ENCODE measurements at regions not wholly inside any gene's neighbourhood (a gene's known extent, or its start where the extent isn't known, plus 50 kb on each side); places are given as distances from the start of the nearest gene placed in this dataset.

GRCh38 chr18:21996351-21996826, 173.0 kb upstream of the GATA6 start:
- no peak for DNase-seq

DNA sequence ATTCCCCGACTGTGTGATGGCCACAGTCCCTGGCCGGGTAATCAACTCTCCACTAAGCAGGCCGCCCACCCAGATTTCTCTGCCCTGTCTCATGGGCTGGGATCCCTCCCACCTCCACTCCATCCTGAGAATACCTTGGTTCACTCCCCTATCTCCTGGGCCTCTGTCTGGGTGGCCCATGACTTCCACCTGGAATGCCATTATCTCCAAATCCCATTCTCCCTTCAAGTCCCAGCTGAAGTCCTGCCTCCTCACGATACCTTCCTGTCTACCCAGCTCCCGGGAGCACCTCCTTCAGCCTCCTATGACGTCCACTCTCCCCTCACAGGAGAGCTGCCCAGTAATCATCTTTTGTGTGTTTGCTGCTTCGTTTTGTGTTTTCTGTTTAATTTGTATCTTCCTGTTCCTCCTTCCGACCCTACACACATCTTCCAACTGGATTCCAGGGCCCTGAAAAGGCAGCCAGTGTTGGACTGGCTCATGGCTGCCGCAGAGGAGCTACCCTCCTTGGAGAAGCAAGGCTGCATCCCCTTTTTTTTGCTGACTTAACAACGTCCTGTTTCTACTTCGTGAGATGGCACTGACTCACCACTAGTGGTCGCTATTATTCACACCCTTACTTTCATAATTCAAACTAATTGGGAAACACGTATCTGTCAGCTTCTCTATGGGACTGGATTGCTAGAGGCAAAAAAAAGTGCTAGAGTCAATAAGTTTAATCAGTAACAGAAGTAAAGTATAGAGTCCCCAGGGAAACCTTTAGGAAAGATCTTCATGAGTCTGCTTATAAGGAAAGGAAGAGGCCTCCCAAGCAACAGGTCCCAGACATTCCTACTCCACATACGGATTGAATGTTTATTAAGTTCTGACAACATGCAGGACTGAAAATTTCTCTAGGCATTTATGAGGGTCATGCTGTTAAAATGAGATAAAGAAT, 171.9 kb upstream of the GATA6 start:
- DNase-seq: no peak

DNA sequence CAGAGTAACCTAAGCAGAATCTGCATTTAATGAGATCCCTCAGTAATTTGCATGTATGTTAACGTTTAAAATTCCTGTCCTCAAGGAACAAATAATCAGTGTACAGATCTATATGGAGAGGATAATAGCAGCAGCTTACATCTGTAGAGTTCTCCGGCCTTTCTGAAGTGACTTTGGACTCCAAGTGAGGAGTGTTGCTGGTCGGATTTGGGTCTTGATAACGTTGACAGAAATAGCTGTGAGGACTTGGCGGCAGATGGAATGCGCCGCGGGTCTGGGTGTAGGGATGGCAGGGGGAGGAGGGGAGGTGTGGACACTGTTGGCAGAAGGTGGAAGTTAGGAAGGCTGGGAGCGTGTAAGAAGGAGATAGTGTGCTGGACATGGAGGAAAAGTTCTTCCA, 170.9 kb upstream of the GATA6 start:
- no peak for DNase-seq

DNA sequence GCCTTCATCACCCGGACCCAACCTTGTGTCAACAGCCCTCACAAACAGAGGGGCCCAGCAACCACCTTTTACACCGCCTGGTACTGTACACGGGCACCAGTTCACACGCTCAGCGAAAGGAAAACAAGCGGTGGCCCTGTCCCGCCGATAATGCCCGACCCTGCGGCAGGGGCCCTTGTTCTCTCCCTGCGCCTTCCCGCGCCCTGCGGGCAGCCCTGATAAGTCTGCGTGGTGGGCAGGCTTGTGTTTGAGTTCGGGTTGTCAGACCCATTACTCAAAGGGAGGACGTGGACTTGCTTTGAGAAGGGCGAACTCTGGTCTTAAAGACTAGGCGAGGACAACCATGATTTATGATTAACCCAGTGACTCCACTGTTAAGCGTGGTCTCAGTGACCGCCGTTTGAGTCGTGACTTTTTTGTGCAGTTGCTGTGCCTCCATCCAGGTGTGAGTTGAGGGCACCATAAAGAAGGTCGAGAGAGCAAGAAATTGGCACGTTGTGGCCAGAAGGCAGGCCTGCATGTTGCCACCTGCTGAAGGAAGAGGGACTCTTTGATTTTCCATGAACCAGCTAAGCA, 167.4 kb upstream of the GATA6 start:
- DNase-seq: no peak

- DNase-seq: peak in 15 of 58 donors; percentile 2 to 33 (median 9)
Measured at GRCh38 chr18:22005191-22005841, 164.1 kb upstream of the GATA6 start.

DNA sequence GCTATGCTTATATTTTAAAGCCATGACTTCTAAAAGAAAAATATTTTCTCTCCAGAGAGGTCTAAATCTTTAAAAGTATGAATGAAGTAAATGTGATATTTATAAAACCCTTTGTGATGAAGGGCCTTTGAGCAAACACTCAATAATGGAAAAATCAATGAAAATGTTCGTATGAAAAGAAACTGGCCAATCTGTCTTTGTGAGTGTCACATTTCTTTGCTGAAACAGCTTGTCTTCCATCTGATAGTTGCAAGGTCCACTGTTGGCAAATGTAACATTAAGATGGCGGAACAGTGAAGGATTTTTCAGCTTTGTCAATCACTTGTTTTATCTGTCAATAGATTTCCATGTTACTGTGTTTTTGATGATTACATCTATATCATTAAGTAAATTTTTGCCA, 162.9 kb upstream of the GATA6 start:
- DNase-seq: no peak

GRCh38 chr18:22009242-22009641, 160.1 kb upstream of the GATA6 start:
- DNase-seq: no peak

DNA sequence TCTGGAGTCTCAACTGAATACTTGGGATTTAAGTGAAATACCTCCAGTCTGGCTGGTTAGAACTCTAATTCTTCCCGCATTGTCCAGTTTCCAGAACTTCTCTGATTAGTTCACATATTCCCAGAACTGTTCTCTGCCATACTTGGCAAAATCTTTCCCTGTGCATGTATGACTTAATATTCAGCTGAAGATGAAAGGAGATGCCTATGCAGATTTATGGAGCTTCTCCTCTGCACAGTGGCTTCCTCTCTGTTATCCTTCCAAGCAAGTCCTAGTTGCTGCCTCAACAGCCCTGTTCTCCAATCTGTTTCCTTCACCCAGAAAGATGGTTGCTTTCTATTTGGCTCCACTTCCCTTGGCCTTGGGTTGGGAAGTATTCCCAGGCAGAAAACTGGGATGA, 155.4 kb upstream of the GATA6 start:
- no peak for DNase-seq

- no peak for DNase-seq
Measured at GRCh38 chr18:22015156-22015555, 154.2 kb upstream of the GATA6 start.

- no peak for DNase-seq
Measured at GRCh38 chr18:22018366-22018765, 151.0 kb upstream of the GATA6 start.

DNA sequence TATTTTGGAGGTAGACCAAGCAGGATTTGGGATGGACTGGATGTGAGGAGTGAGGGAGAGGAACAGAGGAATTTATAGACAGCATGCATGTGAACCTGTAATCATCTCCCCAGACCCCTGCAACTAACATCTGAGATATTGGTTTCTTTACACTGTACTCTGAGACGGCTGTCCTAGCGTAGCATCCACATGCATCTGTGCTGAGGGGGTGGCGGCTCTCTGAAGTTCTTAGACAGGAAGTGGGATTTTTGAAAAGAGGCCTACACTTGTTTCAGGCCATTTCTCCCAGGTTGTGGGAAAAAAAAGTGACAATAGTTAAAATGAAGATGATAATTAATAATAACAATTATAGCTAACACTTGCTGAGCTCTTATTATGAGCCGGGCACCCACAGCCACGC, 150.2 kb upstream of the GATA6 start:
- DNase-seq: no peak

- no peak for DNase-seq
Measured at GRCh38 chr18:22020127-22020866, 149.1 kb upstream of the GATA6 start.

DNA sequence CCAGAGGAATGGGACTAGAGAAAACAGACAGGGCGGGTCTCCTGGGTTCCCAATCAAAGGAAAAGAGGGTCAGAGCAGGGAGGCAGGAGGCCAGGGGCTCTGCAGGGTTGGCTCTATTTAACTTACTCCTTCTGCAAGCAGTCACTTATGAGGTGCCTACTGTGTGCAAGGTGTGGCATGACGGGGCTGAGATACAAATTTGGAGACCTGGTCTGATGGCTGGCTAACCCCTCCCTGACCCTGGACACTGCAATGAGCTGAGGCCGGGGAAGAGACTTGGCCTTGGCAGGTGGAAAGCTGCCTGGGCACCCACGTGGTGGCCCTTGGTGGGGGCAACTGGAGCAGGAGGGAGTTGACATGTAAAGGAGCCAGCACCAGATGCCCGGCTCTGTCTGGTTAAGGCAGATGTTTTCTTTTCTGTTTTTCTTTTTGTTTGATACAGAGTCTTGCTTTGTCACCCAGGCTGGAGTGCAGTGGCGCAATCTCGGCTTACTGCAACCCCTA, 148.5 kb upstream of the GATA6 start:
- DNase-seq: no peak

GRCh38 chr18:22021701-22022100, 147.7 kb upstream of the GATA6 start:
- DNase-seq: no peak

GRCh38 chr18:22024924-22025323, 144.5 kb upstream of the GATA6 start:
- DNase-seq: no peak

DNA sequence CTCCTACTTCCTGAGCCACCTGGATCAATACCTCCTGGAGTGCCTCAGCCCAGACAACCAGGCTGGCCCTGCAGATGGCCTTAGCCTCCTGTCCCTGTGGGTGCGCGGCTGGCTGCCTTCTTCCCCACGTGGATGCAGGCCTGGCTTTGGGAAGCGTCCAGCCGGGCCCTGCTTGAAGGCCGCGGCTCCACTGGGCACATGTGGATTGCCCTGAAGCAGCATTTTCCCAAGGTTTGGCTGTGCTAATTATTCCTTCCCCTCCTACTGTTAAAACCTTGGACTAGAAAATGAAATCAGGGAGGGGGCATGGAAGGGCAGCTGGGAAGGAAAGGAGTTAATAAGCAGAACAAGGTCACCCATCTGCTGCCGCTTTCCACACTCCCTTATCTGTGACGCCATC, 143.0 kb upstream of the GATA6 start:
- DNase-seq: no peak

GRCh38 chr18:22026889-22027288, 142.5 kb upstream of the GATA6 start:
- no peak for DNase-seq

DNA sequence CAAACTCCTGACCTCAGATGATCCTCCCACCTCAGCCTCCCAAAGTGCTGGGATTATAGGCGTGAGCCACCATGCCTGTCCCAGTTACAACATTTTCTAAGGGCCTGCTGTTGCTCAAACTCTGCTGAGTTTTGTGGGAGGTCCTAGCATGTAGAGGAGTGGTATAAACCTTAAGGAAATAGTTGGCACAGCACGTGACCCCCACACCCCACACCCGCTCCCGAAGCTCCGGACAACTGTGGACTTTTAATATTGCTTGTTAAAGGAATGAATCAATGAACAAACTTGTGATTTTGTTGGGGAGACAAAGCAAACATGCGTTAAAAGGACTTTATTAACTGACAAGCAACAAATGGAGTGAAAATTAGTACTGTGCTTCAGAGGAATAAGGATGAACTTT, 137.8 kb upstream of the GATA6 start:
- DNase-seq: no peak

GRCh38 chr18:22032392-22032961, 136.9 kb upstream of the GATA6 start:
- no peak for DNase-seq

GRCh38 chr18:22033085-22033484, 136.3 kb upstream of the GATA6 start:
- DNase-seq: no peak

DNA sequence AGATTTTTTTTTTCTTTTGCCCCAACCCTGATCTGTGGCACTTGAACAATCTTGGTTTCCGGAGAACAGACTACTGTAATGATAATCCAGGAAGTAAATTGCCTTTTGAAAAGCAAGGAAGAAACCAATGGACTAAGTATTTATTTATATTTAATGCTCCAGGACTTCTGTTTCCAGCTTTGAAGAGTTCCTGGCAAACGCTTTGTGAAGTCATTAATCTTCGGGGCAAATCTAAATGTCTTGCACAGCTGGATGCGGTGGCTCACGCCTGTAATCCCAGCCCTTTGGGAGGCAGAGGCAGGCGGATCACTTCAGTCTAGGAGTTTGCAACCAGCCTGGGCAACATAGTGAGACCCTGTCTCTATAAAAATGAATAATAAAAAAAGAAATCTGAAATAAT, 135.1 kb upstream of the GATA6 start:
- no peak for DNase-seq
